Mesendoderm (in vitro differentiated cells): ENCODE measurements at regions not wholly inside any gene's neighbourhood (a gene's known extent, or its start where the extent isn't known, plus 50 kb on each side); places are given as distances from the start of the nearest gene placed in this dataset.

Experiments
- DNase-seq: peaks from one replicate; pipeline ENCODE4 v3.0.0; 2013
- H2AK5ac ChIP-seq: 2 replicates; pipeline ENCODE4 v1.6.1; 2013; ENCODE audit warnings: low read length, inconsistent platforms
- H2BK120ac ChIP-seq: 2 replicates; pipeline ENCODE4 v1.6.1; 2013; ENCODE audit warnings: low read depth, mild to moderate bottlenecking, low read length, moderate library complexity, mixed read lengths
- H2BK15ac ChIP-seq: replicated peaks from 2 replicates; pipeline ENCODE4 v1.6.1; 2013; ENCODE audit warnings: low read depth, mild to moderate bottlenecking, moderate library complexity
- H2BK5ac ChIP-seq: 2 replicates; pipeline ENCODE4 v1.6.1; 2013; ENCODE audit warnings: low read length, inconsistent platforms
- H3K18ac ChIP-seq: 2 replicates; pipeline ENCODE4 v1.6.1; 2013; ENCODE audit warnings: mild to moderate bottlenecking, low read length, mixed read lengths
- H3K23ac ChIP-seq: one replicate; pipeline ENCODE4 v1.6.1; 2013; ENCODE audit warnings: low read length
- H3K27ac ChIP-seq: 2 replicates; pipeline ENCODE4 v1.5.1; 2013; ENCODE audit warnings: low read depth, mild to moderate bottlenecking, inconsistent platforms, low read length, moderate library complexity
- H3K27me3 ChIP-seq: 2 replicates; pipeline ENCODE4 v1.6.1; 2013; ENCODE audit warnings: low read length, control low read depth, mild to moderate bottlenecking, inconsistent platforms; ENCODE audit not compliant: insufficient read depth, poor library complexity
- H3K36me3 ChIP-seq: 2 replicates; pipeline ENCODE4 v1.6.1; 2013; ENCODE audit warnings: low read length, inconsistent platforms; ENCODE audit not compliant: control insufficient read depth, insufficient read depth
- H3K4ac ChIP-seq: one replicate; pipeline ENCODE4 v1.6.1; 2013; ENCODE audit warnings: low read depth, mild to moderate bottlenecking, low read length, moderate library complexity
- H3K4me1 ChIP-seq: 2 replicates; pipeline ENCODE4 v1.6.1; 2013; ENCODE audit warnings: low read depth, low read length, inconsistent platforms; ENCODE audit not compliant: control insufficient read depth
- H3K4me2 ChIP-seq: 2 replicates; pipeline ENCODE4 v1.6.1; 2013; ENCODE audit warnings: low read length
- H3K4me3 ChIP-seq: 2 replicates; pipeline ENCODE4 v1.5.1; 2013; ENCODE audit warnings: mild to moderate bottlenecking, low read length
- H3K56ac ChIP-seq: one replicate; pipeline ENCODE4 v1.6.1; 2013; ENCODE audit warnings: low read length
- H3K79me1 ChIP-seq: 2 replicates; pipeline ENCODE4 v1.6.1; 2013; ENCODE audit warnings: low read length, inconsistent platforms
- H3K79me2 ChIP-seq: 2 replicates; pipeline ENCODE4 v1.6.1; 2013; ENCODE audit warnings: mild to moderate bottlenecking, low read length; ENCODE audit not compliant: control insufficient read depth, insufficient read depth
- H3K9ac ChIP-seq: 2 replicates; pipeline ENCODE4 v1.6.1; 2013; ENCODE audit warnings: low read length, inconsistent platforms
- H4K5ac ChIP-seq: one replicate; pipeline ENCODE4 v1.6.1; 2013; ENCODE audit warnings: low read length
- H4K8ac ChIP-seq: one replicate; pipeline ENCODE4 v1.6.1; 2013; ENCODE audit warnings: low read depth, mild to moderate bottlenecking, control low read depth, low read length, moderate library complexity
- whole genome bisulfite sequencing: extraction: QIAGEN DNeasy Blood & Tissue Kit; methylation state at CpG from one replicate; pipeline ENCODE4 v1.1.7; 2013; ENCODE audit warnings: low lambda C conversion rate, missing lambda C conversion rate; ENCODE audit not compliant: insufficient coverage; ENCODE audit errors: extremely low coverage; 5-methylcytosine and 5-hydroxymethylcytosine counted together

DNA sequence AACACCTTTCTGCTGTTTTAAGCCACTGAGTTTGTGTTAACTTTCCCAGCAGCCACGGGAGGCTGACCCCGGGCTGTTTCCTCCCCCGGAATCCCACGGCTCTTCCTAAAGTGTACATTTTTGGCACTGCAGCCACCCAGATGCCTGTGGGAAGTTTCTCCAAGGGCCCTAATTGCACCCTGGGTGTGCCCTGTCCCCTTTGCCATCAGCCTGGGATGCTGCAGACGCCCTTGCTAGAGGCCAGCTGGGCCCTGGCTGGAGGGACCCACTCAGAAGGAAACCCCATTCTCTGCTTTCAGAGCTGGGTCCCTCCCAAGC lies 883.3 kb downstream of the BRD1 start:
- no peaks in the 10 kb centered on the region for H3K79me2 ChIP-seq
- no peak overlapping the region for H2BK120ac ChIP-seq
- no peak overlapping the region for H3K56ac ChIP-seq
- no peaks in the 10 kb centered on the region for H3K36me3 ChIP-seq
- no peak overlapping the region for H3K4me2 ChIP-seq
- no peaks in the 10 kb centered on the region for H3K4me1 ChIP-seq
- H3K79me1 ChIP-seq = no peaks in the 10 kb centered on the region
- no peak overlapping the region for H3K23ac ChIP-seq
- no peak overlapping the region for H3K9ac ChIP-seq
- no peak overlapping the region for H4K5ac ChIP-seq
- no CpG with 5 or more reads among the region's 5 CpGs for WGBS
- H3K4ac ChIP-seq = no peak overlapping the region
- H2BK5ac ChIP-seq = no peak overlapping the region
- H3K27me3 ChIP-seq = no peaks in the 10 kb centered on the region
- no peak overlapping the region for H3K18ac ChIP-seq
- H3K4me3 ChIP-seq = no peak overlapping the region
- H2AK5ac ChIP-seq = no peak overlapping the region
- H2BK15ac ChIP-seq = no peak overlapping the region
- no peak overlapping the region for H3K27ac ChIP-seq
- no peak overlapping the region for H4K8ac ChIP-seq
- DNase-seq = no peak

DNA sequence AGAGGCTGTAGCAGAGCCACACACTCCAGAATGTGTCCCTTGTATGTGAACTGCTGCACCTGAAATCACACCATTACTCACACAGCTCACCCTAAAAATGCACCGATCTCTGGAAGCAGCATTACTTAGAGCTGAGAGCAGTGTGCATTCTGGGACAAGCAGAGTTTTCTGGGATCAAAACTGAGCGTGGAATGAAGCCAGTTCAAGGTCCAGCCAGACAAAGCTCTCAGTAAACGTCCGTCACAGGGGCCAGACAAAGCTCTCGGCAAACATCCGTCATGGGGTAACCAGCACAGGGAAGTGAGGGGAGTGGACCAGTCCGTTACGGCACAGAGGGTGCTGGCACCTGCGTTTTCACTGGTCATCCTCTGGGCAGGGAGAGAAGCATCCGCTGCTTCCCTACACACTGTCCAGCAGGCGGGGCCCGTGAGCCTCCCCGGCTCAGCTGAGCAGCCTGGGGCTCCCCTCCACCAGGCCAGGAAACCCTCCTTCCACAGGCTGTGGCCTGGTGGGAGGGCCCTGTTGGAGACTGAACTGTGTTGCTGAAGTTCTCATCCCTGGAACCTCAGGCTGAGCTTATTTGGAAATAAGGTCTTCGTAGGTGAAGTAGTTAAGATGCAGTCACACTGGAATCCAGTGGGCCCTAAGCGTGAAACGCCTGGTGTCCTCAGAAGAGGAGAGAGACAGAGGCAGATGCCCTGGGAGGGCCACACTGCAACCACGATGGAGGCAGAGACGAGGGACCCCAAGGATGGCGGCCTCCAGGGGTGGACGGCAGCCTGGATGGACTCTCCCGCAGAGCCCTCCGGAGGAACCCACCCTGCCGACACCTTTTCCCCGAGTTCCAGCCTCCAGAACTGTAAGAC lies 883.9 kb downstream of the BRD1 start:
- Histone ChIP-seq H3K9ac (no peak overlapping the region), H3K27ac (no peak overlapping the region), H3K56ac (no peak overlapping the region), H3K79me2 (no peaks in the 10 kb centered on the region), H2BK15ac (no peak overlapping the region), H3K4ac (no peak overlapping the region), H2AK5ac (no peak overlapping the region), H2BK120ac (no peak overlapping the region), H3K36me3 (no peaks in the 10 kb centered on the region), H4K8ac (no peak overlapping the region), H3K18ac (no peak overlapping the region), H3K23ac (no peak overlapping the region), H3K27me3 (no peaks in the 10 kb centered on the region), H3K4me1 (no peaks in the 10 kb centered on the region), H3K4me2 (no peak overlapping the region), H4K5ac (no peak overlapping the region), H3K79me1 (no peaks in the 10 kb centered on the region), H3K4me3 (no peak overlapping the region), H2BK5ac (no peak overlapping the region)
- no CpG with 5 or more reads among the region's 24 CpGs for WGBS
- DNase-seq = peak; percentile 74

DNA sequence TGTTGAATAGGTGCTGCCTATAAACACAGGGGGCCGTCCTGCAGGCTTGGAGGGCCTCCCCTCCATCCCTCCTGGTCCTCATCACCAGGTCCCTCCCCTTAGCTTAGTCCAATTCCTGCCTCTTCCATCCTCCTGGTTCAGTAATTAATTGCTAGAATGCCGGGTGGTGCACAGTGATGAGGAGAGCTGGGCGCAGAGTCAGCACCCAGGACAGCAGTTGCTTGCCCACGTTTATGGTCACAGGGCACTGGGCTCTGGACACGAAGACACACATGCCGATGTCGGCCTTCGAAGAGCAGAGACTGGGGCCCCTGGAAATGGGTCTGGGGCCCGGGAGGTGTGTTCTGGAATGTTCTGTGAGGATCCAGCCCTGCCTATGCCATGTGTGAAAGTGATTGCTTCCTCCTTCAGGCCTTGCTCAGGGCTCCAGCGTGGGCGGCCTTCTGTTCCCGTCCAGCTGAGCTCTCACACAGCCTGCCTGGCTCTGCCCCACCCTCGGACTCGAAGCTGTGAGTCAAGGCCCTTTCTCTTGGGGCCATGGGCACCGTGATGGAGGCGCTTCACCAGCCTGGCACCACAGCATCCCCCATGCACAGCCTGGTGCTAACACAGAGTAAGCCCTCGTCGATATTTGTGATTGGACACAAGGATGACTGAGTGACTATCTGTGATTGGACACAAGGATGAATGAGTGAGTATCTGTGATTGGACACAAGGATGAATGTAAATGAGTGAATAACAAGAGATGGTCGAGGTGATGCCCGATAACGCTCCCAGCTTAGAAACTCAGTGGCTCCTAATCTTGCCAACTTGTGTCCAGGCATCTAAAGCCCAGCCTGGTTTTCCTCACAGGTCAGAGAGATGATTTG lies 884.7 kb downstream of the BRD1 start:
- Histone ChIP-seq H3K18ac (no peak overlapping the region), H3K4me3 (no peak overlapping the region), H3K23ac (no peak overlapping the region), H2BK120ac (no peak overlapping the region), H3K4ac (no peak overlapping the region), H3K79me1 (no peaks in the 10 kb centered on the region), H3K56ac (no peak overlapping the region), H2AK5ac (no peak overlapping the region), H3K4me2 (no peak overlapping the region), H2BK5ac (no peak overlapping the region), H3K79me2 (no peaks in the 10 kb centered on the region), H3K9ac (no peak overlapping the region), H3K4me1 (no peaks in the 10 kb centered on the region), H4K8ac (no peak overlapping the region), H3K27me3 (no peaks in the 10 kb centered on the region), H2BK15ac (no peak overlapping the region), H3K27ac (no peak overlapping the region), H4K5ac (no peak overlapping the region), H3K36me3 (no peaks in the 10 kb centered on the region)
- WGBS = no CpG with 5 or more reads among the region's 21 CpGs
- no peak for DNase-seq

DNA sequence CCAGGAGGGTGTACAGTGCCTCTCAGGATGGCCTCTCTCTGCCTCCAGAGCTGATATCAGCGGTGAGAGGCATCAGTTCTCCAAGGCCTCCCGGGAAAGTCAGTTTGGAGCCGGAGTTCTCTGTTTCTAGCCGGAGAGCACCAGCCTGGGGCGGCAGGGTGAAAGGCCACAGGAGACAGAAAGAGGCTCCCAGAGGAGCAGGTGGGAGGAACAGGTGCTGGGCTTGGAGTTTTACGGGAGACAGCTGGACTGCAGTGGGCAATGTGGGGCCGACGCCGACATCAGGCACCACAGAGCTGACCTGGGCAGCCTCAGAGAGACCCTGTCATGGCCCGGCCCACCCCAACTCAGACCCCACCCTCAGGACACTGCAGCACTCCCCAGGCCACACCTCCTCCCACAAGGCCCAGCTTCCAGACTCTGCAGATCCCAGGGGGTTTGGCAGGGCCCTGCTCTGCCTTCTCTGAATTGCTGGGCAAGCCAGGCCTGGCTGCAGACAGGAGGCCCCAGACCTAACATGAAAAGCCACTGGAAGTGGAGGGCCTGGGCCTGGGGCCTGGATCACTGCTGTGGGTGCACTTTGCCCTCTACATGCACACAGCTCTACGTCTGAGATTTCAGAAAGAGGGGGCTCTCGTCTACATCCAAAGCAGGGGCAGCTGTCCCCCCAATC lies 885.6 kb downstream of the BRD1 start:
- no peak overlapping the region for H2BK5ac ChIP-seq
- H3K36me3 ChIP-seq = no peaks in the 10 kb centered on the region
- WGBS = no CpG with 5 or more reads among the region's 12 CpGs
- H3K23ac ChIP-seq = no peak overlapping the region
- no peak overlapping the region for H3K27ac ChIP-seq
- H3K79me1 ChIP-seq = no peaks in the 10 kb centered on the region
- H3K56ac ChIP-seq = no peak overlapping the region
- H3K4me2 ChIP-seq = no peak overlapping the region
- no peak overlapping the region for H3K9ac ChIP-seq
- H2AK5ac ChIP-seq = no peak overlapping the region
- H2BK15ac ChIP-seq = no peak overlapping the region
- H3K4me3 ChIP-seq = no peak overlapping the region
- no peak overlapping the region for H3K18ac ChIP-seq
- DNase-seq = no peak
- no peak overlapping the region for H4K8ac ChIP-seq
- no peaks in the 10 kb centered on the region for H3K27me3 ChIP-seq
- H4K5ac ChIP-seq = no peak overlapping the region
- no peaks in the 10 kb centered on the region for H3K79me2 ChIP-seq
- no peak overlapping the region for H2BK120ac ChIP-seq
- no peaks in the 10 kb centered on the region for H3K4me1 ChIP-seq
- H3K4ac ChIP-seq = no peak overlapping the region

DNA sequence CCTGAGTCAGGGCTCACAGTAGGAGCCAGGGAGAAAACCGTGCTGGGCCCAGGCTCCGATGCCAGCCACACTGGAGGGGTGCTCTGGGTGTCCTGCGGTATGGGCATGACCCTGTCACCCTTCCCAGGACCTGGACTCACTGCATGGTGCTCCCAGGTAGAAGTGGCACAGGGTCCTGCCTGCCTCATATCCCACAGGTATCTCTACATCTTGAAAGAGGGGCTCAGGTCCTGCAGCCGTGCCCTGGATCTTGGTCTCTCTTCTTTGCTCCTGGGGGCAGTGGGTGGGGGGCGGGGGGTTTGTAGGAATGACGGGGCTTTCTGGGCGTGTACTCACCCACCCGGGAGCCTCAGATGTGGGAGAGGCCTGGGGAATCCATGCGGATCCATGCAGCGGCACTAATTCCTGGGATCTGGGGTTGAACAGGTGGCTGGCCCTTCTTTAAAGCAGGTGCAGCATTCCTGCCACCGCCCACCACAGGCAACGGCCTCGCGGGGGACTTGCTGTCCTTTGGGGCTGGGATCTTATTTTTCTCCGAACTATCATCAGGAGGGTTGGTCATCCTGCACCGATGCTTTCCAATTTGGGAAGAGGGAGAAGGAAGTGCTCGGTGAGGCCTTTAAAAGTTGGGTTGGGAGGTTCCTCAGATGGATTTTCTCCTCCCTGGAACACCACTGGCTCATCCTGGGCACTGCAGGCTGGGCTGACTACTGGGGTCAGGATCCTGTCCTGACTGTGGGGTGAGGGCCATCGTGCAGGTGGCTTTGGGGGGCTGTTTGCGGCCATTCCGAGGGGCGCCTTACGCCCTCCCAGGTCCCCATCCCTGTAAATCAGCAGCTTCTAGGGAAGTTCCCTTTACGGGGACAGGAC lies 886.4 kb downstream of the BRD1 start:
- no peak for DNase-seq
- WGBS = no CpG with 5 or more reads among the region's 23 CpGs
- H2BK5ac ChIP-seq = no peak overlapping the region

More for the DNA sequence above, 886.4 kb downstream of the BRD1 start:
- Histone ChIP-seq H3K36me3 (no peaks in the 10 kb centered on the region), H4K5ac (no peak overlapping the region), H3K23ac (no peak overlapping the region), H3K4ac (no peak overlapping the region), H3K18ac (no peak overlapping the region), H3K27ac (no peak overlapping the region), H4K8ac (no peak overlapping the region), H3K4me3 (no peak overlapping the region), H3K27me3 (no peaks in the 10 kb centered on the region), H3K4me1 (no peaks in the 10 kb centered on the region), H2BK15ac (no peak overlapping the region), H3K79me1 (no peaks in the 10 kb centered on the region), H3K9ac (no peak overlapping the region), H2BK120ac (no peak overlapping the region), H2AK5ac (no peak overlapping the region), H3K56ac (no peak overlapping the region), H3K4me2 (no peak overlapping the region), H3K79me2 (no peaks in the 10 kb centered on the region)
